ENCODE measurements at regions not wholly inside any gene's neighbourhood (a gene's known extent, or its start where the extent isn't known, plus 50 kb on each side); places are given as distances from the start of the nearest gene placed in this dataset.

- H3K27ac ChIP-seq (replicated peaks in 1 of 4) = no peak overlapping the region
- TF ChIP-seq EP300 (IDR thresholded peaks at IDR 0.05) = no peak
- no peak for TF ChIP-seq POLR2AphosphoS5 (IDR thresholded peaks at IDR 0.05)
- no peak for TF ChIP-seq POLR2A (IDR thresholded peaks at IDR 0.05; ENCODE audit: low read depth)
- no peak for TF ChIP-seq CTCF (IDR thresholded peaks at IDR 0.05)
- DNase-seq (ENCODE audit: extremely low spot score) = no peak
- H3K36me3 ChIP-seq = no peaks in the 10 kb centered on the region
- H3K9me3 ChIP-seq = no peaks in the 10 kb centered on the region
- WGBS = 55% methylated on average over 7 of the region's 7 CpGs
- H3K4me1 ChIP-seq = no peaks in the 10 kb centered on the region
- H3K27me3 ChIP-seq = peaks cover 0 to 21% (median 0%) of the 10 kb centered on the region in 4 donors
- H3K4me3 ChIP-seq = no peak overlapping the region
- intact Hi-C loops (cut with DNase I) = no loop called here
Observed at GRCh38 chr13:111040830-111041229, 74.3 kb upstream of the ARHGEF7 start.

GRCh38 chr13:111039735-111040134, 75.4 kb upstream of the ARHGEF7 start:
- H3K36me3 ChIP-seq = no peaks in the 10 kb centered on the region
- H3K9me3 ChIP-seq = no peaks in the 10 kb centered on the region
- 86% methylated on average over 5 of the region's 5 CpGs for WGBS
- TF ChIP-seq CTCF (IDR thresholded peaks at IDR 0.05) = no peak
- TF ChIP-seq EP300 (IDR thresholded peaks at IDR 0.05) = no peak
- no peak for TF ChIP-seq POLR2A (IDR thresholded peaks at IDR 0.05; ENCODE audit: low read depth)
- TF ChIP-seq POLR2AphosphoS5 (IDR thresholded peaks at IDR 0.05) = no peak
- no peak overlapping the region for H3K4me3 ChIP-seq
- intact Hi-C loops (cut with DNase I) = no loop called here
- H3K4me1 ChIP-seq = no peaks in the 10 kb centered on the region
- DNase-seq (ENCODE audit: extremely low spot score) = peak; percentile 55
- no peak overlapping the region for H3K27ac ChIP-seq (replicated peaks in 1 of 4)
- H3K27me3 ChIP-seq = peaks cover 0 to 21% (median 0%) of the 10 kb centered on the region in 4 donors

- TF ChIP-seq POLR2A (IDR thresholded peaks at IDR 0.05; ENCODE audit: low read depth) (no peak), POLR2AphosphoS5 (IDR thresholded peaks at IDR 0.05) (no peak), EP300 (IDR thresholded peaks at IDR 0.05) (no peak), CTCF (IDR thresholded peaks at IDR 0.05) (no peak)
- WGBS = 64% methylated on average over 6 of the region's 7 CpGs
- peak; percentile 57 for DNase-seq (ENCODE audit: extremely low spot score)
- H3K4me3 ChIP-seq = no peak overlapping the region
- intact Hi-C loops (cut with DNase I) = no loop called here
- no peak overlapping the region for H3K27ac ChIP-seq (replicated peaks in 1 of 4)
- H3K4me1 ChIP-seq = no peaks in the 10 kb centered on the region
- no peaks in the 10 kb centered on the region for H3K9me3 ChIP-seq
- H3K27me3 ChIP-seq = peaks cover 0 to 21% (median 0%) of the 10 kb centered on the region in 4 donors
- H3K36me3 ChIP-seq = no peaks in the 10 kb centered on the region
Observed at GRCh38 chr13:111038887-111039286, 76.2 kb upstream of the ARHGEF7 start.

- intact Hi-C loops (cut with DNase I) = no loop called here
- H3K4me1 ChIP-seq = no peaks in the 10 kb centered on the region
- H3K36me3 ChIP-seq = no peaks in the 10 kb centered on the region
- DNase-seq (ENCODE audit: extremely low spot score) = no peak
- H3K4me3 ChIP-seq = no peak overlapping the region
- WGBS = 67% methylated on average over 12 of the region's 12 CpGs
- H3K27ac ChIP-seq (replicated peaks in 1 of 4) = no peak overlapping the region
- no peaks in the 10 kb centered on the region for H3K9me3 ChIP-seq
- peaks cover 0 to 21% (median 0%) of the 10 kb centered on the region in 4 donors for H3K27me3 ChIP-seq
- TF ChIP-seq CTCF (IDR thresholded peaks at IDR 0.05) (no peak), POLR2AphosphoS5 (IDR thresholded peaks at IDR 0.05) (no peak)
Observed at GRCh38 chr13:111037927-111038326, 77.2 kb upstream of the ARHGEF7 start.

GRCh38 chr13:111036665-111037064, 78.4 kb upstream of the ARHGEF7 start:
- Histone ChIP-seq H3K36me3 (no peaks in the 10 kb centered on the region), H3K27ac (replicated peaks in 1 of 4) (no peak overlapping the region), H3K9me3 (no peaks in the 10 kb centered on the region), H3K27me3 (peaks cover 0 to 15% (median 0%) of the 10 kb centered on the region in 4 donors), H3K4me1 (no peaks in the 10 kb centered on the region), H3K4me3 (no peak overlapping the region)
- 92% methylated on average over 7 of the region's 7 CpGs for WGBS
- no peak for DNase-seq (ENCODE audit: extremely low spot score)
- intact Hi-C loops (cut with DNase I) = no loop called here
- TF ChIP-seq CTCF (IDR thresholded peaks at IDR 0.05) (no peak), POLR2A (IDR thresholded peaks at IDR 0.05; ENCODE audit: low read depth) (no peak), EP300 (IDR thresholded peaks at IDR 0.05) (no peak), POLR2AphosphoS5 (IDR thresholded peaks at IDR 0.05) (no peak)
